Fibroblast of villous mesenchyme (primary cell): ENCODE measurements at regions not wholly inside any gene's neighbourhood (a gene's known extent, or its start where the extent isn't known, plus 50 kb on each side); places are given as distances from the start of the nearest gene placed in this dataset.
A peak's percentile ranks its signal among the peaks of the same experiment; 100 is the strongest.
"Not testable (repeated sequence)": the region's sequence is repeated elsewhere in the genome, so short reads cannot be mapped to it uniquely, and the experiment has no call there.

Experiments
- DNase-seq: peaks from one replicate; pipeline ENCODE4 v3.0.0-alpha.2; 2010; ENCODE audit warnings: low read depth
- H3K4me3 ChIP-seq: 2 replicates; pipeline ENCODE4 v1.5.1; 2011; ENCODE audit warnings: low read depth, mild to moderate bottlenecking, low read length

DNA sequence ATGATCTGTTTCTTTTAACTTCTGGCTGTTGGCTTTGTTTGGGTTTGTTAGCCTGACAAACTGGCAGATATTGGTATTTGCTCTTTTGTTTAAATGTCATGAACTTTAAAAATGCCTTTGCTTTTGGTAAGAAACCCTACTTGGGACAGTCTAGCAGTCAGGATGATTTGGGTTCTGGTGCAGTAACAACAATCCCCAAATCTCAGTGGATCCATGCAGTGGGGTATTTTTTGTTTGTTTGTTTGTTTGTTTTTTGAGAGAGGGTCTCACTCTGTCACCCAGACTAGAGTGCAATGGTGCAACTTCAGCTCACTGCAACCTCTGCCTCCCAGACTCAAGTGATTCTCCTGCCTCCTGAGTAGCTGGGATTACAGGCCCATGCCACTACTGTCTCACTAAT lies 120.9 kb downstream of the ART5 start:
- not testable (repeated sequence) for H3K4me3 ChIP-seq

DNA sequence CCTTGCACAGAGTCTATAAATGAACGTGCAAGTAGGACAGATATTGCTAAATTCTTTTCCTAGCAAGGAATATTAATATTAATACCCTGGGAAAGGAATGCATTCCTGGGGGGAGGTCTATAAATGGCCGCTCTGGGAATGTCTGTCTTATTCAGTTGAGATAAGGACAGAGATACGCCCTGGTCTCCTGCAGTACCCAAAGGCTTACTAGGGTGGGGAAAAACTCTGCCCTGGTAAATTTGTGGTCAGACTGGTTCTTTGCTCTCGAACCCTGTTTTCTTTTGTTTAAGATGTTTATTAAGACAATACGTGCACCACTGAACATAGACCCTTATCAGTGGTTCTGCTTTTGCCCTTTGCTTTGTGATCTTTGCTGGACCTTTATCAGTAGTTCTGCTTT lies 122.0 kb downstream of the ART5 start:
- DNase-seq, result not testable (repeated sequence)

More for the DNA sequence above, 120.9 kb downstream of the ART5 start:
- not testable (repeated sequence) for DNase-seq

DNA sequence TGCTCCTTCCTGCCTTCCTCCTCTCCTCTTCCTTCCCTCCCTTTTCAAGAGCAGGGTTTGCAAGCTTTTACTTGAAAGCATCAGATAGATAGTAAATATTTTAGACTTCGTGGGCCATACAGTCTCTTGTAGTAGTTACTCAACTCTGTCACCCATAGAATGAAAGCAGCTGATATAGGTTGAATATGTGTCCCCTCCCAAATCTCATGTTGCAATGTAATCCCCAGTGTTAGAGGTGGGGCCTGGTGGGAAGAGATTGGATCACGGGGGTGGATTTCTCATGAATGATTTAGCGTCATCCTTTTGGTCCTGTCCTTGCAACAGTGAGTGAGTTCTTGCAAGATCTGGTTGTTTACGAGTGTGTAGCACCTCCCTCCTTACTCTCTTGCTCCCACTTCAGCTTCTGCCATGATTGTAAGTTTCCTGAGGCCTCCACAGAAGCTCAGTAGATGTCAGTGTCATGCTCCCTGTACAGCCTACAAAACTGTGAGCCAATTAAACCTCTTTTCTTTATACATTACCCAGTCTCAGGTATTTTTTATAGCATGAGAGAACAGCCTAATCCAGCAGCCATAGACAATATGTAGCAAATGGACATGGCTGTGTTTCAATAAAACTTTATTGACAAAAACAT lies 124.7 kb downstream of the ART5 start:
- H3K4me3 ChIP-seq, DNase-seq: not testable (repeated sequence)

More for the DNA sequence above, 122.0 kb downstream of the ART5 start:
- H3K4me3 ChIP-seq, result not testable (repeated sequence)

DNA sequence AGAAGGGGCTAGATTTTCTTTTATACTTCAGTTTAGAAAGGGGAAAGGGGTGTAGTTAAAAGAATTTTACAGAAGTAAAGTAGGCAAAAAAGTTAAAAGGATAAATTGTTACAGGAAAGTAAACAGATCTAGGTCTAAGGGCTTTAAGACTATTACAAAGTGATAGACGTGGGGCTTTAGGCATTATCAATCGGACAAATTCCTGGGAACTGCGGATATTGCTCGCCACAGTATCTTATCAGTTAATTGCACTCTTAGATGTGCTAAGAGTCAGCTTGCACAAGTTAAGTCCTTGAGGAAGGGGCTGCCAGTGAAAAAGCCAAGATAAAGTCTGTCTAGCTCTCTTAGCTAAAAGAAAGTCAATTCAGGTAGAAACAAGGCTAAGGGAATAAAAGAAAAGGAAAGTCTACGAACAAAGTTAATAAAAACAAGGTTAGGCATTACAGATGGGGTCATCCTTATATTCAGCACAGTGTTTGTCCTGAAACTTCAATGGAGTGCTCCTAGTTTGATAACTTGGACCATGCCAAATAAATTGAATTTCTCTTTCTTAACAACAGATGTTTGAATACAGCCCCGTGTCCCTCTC lies 125.4 kb downstream of the ART5 start:
- DNase-seq, H3K4me3 ChIP-seq: not testable (repeated sequence)

DNA sequence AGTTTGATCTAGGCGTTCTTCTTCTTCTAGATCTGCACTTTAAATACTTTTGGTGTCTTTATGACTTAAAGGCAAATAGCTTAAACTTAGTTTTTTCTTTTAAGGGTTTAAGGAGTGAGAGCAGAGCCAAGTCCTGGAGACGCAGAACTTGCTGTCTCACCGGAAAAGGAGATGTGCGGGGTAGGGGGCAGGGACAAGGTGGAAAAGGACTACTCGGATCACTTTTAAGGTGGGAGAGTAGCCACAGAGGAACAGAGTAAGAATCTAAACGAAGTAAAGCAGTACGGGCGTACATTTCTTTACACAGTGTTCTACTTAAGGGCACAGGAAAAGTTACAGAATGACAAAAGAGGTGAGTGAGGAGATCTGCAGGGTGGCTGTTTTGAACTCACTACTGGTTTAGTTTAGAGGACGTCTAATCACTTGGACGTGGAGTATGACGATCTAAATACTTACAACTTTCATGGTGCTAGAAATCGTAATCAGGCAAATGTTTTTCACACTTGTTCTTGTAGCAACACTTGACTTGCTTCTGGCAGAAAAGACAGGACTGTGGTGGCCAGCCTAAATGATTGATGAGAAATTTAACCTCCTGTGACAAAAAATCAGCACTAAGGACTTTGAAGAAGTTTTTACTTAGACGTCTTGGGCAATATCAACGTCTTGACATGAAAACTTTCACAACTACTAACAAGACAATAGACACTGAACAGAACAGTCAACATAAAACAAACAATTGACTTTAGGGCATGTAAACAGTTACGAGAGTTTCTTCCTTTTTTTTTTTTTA lies 127.0 kb downstream of the ART5 start:
- H3K4me3 ChIP-seq, result not testable (repeated sequence)

DNA sequence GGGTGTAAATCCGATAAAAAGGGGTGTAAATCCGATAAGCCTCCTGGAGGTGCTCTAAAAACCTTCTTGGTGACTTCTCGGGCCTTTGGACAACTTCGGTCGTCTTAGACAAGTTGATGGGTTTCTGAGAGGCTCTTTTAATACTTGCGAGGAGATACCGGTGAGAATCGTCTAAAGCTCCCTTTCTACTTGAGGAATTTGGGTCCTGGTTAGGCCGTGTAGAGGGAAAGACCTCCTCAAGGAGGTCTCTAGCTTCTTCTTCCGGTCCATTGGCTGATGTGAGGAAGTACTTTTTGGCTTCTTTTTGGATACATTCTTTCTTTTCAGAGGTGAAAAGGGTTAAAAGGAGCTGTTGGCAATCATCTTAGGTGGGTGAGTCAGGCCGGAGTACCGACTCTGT lies 128.5 kb downstream of the ART5 start:
- DNase-seq, H3K4me3 ChIP-seq: not testable (repeated sequence)

More for the DNA sequence above, 127.0 kb downstream of the ART5 start:
- DNase-seq, result peak; percentile 7

DNA sequence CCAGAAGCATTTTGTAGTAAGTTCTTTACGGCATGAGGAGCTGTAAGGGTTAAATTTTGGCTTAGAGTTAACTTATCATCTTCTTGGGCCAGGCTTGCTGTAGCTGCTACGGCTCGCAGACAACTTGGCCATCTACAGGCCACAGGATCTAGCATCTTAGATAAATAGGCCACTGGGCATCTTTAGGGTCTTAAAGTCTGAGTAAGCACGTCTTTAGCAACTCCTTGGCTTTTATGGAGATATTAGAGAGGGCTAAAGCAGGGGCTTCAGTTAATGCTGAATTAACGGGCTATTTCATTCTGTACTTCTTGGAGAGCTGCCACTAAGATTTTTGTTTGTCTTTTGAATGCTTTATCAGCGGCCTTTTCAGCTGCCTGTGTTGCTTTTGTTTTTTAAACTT lies 129.0 kb downstream of the ART5 start:
- not testable (repeated sequence) for DNase-seq, H3K4me3 ChIP-seq

DNA sequence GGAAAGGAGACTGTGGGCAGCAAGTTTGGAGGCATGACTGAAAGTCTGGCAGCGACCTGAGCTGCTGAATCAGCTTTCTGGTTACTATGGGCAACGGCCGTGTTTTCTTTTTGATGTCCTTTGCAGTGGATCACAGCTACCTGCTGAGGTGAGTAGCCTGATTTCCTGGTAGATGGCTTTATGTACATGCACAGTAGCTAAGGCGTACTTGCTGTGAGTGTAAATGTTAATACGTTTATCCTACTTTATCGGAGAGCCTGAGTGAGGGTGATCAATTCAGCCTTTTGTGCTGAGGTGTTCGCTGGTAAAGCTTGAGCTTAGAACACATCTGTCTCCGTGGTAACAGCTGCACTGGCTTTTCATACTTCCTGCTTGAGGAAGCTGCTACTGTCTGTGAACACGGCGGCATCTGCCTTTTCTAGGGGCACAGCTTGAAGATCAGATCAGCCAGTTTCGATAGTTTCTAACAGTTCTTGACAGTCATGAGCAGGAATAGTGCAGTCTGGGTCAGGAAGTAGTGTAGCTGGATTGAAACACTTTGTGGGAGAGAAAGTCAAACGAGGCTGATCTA lies 129.6 kb downstream of the ART5 start:
- not testable (repeated sequence) for DNase-seq

DNA sequence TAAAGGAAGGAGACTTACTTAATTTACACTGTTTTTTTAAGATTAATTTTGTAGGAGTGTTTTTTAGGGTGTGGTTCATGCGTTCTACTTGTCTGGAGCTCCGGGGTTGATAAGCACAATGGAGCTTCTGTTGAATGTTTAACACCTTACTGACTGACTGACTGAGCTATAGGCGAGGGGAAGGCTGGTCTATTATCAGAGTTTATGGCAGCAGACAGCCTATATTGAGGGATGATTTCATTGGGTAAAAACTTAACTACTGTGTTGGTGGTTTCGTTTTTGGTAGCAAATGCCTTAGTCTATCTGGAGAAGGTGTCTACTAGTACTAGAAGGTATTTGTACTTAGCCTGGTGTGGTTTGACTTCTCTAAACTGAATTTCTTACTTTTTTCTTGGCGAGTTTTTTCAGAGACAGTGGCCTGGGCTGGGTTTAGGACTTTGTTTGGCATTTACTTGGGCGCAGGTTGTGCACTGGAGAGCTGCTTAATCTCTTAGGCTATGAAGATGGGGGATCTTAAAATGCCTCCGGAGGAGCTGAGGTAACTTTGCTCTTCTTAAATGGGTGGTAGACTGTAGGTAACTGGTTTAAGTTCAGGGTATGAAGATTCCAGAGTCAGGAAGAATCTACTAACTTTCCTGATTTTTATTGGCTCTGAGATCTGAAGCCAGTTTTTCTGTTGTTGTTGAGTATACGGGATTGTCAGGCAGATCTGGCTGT lies 130.2 kb downstream of the ART5 start:
- H3K4me3 ChIP-seq, DNase-seq: not testable (repeated sequence)

More for the DNA sequence above, 129.6 kb downstream of the ART5 start:
- H3K4me3 ChIP-seq, result not testable (repeated sequence)

DNA sequence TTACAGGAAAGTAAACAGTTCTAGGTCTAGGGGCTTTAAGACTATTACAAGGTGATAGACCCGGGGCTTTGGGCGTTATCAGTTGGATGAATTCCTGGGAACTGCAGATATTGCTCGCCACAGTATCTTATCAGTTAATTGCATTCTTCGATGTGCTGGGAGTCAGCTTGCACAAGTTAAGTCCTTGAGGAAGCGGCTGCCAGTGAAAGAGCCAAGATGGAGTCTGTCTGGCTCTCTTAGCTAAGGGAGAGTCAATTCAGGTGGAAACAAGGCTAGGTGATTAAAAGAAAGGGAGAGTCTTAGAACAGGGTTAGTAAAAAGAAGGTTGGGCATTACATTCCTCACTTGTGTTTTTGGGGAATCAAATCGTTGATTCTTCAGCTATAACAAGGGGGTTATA lies 130.6 kb upstream of the ZNF195 start:
- H3K4me3 ChIP-seq, DNase-seq: not testable (repeated sequence)

DNA sequence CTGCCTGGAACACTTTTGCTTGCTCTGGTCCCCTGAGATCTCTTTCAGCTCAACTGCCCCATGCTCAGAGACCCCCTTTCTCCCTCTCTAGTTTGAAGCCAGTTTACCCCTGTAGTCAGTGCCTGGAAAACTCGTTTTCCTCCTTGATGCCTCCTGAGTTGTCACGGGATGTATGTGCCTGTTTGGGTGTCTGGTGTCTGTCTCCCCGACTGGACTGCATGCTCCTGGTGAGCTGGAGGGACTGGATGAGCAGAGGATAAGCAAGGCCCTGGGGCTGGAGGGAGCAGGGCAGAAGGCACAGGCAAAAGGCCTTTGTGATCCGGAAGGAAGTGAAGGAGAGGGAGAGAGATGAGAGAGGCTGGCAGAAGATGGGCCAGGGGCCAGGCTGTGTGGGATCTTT lies 120.3 kb upstream of the ZNF195 start:
- DNase-seq, H3K4me3 ChIP-seq: not testable (repeated sequence)

DNA sequence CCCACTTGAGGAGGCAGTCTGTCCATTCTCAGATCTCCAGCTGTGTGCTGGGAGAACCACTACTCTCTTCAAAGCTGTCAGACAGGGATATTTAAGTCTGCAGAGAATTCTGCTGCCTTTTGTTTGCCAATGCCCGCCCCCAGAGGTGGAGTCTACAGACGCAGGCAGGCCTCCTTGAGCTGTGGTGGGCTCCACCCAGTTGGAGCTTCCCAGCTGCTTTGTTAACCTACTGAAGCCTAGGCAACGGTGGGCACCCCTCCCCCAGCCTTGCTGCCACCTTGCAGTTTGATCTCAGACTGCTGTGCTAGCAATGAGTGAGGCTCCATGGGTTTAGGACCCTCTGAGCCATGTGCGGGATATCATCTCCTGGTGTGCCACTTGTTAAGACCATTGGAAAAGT lies 119.4 kb upstream of the ZNF195 start:
- DNase-seq, H3K4me3 ChIP-seq: not testable (repeated sequence)

DNA sequence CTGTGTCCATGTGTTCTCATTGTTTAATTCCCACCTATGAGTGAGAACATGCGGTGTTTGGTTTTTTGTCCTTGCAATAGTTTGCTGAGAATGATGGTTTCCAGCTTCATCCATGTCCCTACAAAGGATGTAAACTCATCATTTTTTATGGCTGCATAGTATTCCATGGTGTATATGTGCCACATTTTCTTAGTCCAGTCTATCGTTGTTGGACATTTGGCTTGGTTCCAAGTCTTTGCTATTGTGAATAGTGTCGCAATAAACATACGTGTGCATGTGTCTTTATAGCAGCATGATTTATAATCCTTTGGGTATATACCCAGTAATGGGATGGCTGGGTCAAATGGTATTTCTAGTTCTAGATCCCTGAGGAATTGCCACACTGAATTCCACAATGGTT lies 114.2 kb upstream of the ZNF195 start:
- not testable (repeated sequence) for H3K4me3 ChIP-seq, DNase-seq

DNA sequence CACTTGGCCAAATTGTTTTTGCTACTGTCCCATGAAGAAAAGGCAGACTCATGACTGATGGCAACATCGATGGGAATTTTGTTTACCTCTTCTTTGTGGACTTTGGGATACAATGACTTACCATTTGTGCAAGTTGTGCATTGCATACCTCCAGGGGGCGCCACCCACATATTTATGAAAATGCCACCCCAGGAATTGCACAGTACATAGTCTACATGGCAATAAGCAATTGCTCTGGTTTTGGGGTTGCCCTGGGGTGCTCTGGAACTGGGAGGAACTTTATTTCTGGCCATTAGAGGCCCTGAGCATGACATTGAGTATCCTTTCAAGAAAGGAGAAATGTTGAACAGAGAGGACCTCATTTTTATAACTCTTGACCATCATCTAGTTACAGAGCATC lies 109.1 kb upstream of the ZNF195 start:
- not testable (repeated sequence) for DNase-seq, H3K4me3 ChIP-seq

DNA sequence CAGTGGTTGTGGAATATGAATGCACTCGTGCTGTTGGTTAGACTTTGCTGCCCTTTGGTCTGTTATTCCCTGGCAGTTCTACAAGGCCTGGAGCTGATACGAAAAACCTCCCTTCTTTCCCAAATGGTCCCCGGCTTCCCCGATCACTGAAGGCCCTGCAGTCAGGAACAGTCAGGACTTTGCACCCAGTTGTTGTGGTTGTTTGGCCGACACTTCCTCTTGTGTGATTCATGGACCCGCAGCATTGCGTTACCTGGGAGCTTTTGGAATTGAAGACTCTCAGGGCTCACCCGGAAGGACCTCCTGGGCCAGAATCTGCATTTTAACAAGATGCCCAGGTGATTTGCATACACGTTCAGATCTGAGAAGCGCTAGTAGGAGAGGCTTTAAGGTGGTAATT lies 106.8 kb upstream of the ZNF195 start:
- not testable (repeated sequence) for H3K4me3 ChIP-seq, DNase-seq

DNA sequence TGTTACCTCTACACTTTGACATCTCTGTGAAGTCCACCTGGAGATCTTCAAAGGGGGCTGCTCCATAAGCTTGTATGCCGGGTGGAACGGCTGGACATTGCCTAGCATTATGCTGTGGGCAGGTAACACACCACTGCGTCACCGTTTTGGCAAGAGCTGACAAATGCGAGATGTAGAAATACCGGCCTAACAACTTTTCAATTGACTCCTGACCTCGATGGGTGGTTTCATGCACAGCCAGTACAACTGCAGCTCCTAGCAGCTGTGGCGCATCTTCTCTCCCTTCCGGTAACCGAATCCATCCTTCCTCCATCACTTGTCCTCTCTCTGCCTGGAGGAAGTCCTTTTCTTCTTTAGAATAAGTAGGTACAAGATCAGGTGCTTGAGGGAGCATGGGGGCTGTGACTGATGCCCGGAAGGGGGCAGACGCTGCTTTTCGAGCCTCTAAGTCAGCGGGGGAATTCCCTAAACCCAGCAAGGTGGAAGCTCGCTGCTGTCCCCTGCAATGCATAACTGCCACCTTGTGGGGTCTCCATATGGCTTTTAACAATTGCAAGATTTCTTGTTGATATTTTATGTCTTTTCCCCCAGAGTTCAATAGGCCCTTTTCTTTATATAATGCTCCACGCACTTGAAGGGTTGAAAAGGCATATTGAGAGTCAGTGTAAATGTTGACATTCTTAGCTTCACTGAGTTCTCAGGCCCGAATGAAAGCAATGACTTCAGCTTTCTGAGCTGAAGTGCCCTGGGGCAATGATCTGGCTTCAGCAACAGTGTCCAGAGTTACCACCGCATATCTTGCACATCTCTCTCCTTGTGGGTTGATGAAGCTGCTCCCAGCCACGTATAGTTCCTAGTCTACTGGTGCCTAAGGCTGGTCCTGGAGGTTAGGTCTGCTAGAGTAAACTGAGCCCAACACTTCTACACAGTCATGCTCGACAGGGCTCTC lies 98.3 kb upstream of the ZNF195 start:
- not testable (repeated sequence) for H3K4me3 ChIP-seq
- peak; percentile 8 for DNase-seq
